GM19463 (cell line): ENCODE measurements at regions not wholly inside any gene's neighbourhood (a gene's known extent, or its start where the extent isn't known, plus 50 kb on each side); places are given as distances from the start of the nearest gene placed in this dataset.
A peak's percentile ranks its signal among the peaks of the same experiment; 100 is the strongest.

Experiments
- ATAC-seq: cut with Tn5 transposase; IDR thresholded peaks from one replicate; pipeline ENCODE4 v1.9.1; 2021; ENCODE audit warnings: mild to moderate bottlenecking, moderate library complexity; ENCODE audit not compliant: unreplicated experiment

DNA sequence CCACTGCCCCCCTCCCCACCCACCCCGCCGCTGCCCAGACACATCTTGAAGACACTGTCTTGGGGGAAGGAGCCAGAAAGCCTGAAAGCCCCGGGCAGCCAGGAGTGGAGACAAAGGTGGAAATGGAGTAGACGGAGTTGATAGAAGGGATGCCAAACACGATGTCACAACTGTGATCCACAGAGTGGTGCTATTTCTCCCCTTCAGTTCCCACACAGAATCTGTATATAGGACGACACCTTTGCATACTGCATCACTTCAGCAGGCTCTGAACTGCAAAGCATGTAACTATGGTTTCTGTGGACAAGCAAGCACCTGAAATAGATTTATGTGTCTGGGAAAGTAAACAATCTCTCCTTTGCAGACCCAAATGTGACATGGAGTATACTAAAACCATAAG, 56.4 kb upstream of the F13A1 start:
- ATAC-seq, result no peak

DNA sequence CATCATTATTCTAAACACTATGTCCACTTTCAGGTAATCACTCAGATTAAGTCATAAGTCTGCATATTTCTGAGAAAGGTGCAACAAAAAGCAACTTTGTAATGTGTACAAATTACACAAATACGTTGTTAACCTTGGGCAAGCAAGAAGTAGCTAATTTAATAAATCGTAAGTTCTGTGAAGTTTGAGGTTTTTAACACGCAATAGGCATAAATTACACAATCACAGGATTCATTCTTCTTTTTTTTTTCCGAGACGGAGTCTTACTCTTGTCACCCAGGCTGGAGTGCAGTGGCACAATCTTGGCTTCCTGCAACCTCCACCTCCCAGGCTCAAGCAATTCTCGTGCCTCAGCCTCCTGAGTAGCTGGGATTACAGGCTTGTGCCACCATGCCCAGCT, 57.2 kb upstream of the F13A1 start:
- no peak for ATAC-seq

DNA sequence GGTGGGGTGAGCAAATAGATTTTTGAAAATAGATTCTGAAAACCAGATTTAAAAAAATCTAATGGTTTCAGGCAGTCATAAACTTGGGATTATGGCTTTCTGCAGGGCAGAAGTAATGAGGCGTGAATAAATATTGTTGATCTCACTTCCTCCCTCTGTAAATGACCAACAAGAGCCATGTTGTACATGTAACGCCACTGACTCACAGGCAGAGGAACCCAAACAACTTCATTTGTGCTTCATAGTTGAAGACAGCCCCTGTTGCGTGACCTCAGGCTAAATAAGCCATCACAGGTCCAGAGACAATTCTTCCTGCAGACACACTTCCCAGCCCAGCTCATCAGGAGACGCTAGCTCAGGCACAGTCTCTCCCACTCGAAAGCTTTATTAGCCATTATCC, 59.1 kb upstream of the F13A1 start:
- peak; percentile 75 for ATAC-seq

DNA sequence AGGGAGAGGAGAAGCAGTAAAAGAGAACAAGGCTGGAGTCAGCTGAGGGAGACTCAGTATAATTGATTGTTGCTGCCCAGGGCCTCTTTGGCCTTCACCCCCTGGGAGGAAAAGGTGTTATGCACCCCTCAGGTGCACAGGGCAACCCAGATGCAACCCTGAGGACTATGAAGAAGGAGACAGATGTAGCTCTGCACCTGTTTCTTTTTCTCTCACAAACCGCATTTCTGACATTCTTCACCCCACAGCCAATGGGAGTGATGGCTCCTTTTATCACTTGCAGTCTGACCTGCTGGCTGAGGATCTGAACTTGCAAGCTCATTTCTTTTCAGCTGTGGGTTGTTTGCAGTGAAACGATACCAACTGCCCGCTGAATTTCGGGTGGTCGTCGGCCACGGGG, 64.1 kb upstream of the F13A1 start:
- no peak for ATAC-seq

DNA sequence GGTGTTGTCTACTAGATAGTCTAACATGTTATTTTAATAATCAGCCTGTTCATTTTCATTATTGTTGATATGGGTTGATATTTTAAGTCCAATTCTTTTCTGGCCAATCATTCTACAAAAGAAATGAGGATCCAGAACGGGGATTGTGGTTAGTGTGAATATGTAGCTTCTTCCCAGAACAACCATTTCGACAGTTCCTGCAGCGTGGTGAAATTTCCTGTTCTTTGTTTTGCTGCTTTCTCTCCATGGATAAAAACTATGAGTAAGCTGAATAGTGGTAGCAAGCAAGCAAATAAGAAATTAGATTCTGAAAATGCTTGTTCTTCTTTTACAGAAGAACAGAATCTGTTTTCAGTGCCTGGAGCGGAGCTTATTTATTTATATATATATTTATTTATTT, 65.5 kb upstream of the F13A1 start:
- ATAC-seq, result no peak

DNA sequence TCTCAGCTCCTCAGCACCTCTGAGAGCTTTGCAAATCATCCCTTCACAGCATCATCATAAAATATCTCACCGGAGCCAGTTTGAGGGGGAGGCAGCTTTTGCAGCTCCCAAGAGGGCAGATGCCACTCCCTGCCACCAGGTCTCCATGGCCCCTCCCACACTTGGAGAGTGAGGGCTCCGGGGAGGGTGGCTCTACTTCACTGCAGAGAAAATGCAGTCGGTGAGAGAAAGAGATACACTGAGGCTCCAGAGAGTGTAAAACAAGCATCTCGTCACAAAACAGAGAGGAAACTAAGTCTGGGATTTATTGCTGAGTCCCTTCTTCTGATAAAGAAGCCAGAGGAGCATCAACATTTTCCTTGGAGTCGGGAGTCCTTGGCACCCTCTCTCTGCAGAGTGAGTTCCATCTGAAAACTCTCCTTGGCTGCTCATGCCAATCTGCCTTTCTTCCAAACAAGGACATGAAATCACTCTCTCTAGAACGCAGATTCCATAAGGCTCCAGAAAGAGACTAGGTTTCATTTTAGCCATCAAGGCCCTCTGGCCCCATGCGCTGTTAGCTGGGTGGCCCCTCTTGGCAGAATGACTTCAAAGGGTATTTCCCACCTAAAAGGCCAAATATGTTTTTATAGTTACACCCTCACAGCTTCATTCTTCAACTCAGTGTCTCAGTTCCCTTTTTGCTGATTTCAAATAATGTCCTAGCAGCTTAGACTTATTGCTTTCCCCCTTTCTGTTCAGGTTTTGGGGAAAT, 70.6 kb upstream of the F13A1 start:
- peak; percentile 51 for ATAC-seq

DNA sequence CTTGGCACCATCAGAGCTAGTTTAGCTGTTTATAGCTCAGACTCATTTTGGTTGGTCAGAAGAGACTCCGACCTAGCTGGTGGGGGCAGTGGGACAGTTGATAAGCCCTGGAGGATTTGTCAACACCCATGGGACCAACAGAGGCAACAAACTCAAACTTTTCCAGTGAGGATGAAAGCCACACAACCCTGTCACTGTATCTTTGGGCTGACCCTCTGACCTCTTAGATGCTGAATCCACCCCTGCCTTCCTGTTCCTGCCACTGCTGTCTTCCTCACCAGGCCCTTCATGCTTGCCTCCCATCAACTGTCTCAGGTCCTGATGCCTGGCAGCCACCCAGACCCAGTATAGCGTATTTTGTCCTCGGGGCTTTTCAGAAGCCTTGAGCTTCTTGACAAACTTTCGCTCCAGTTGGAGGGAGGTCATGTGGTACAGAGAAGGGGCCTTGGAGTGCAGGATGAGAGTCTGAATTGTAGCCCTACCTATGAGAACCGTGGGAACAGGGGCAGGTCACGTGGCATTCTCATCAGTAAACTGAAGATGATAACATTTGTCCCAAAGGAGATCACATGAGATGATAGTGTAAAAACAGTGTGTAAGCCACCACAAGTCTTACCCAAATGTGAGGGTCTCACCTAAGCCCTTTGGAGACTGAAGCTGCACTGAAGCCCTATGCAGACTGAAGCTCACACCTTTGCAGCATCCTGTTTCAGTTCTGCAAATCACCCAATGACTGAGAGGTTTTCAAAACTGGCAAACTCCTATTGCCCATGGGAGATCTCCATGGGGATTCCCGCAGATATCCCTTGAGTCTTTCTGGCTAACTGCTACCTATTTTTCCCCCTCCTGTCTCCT, 72.0 kb upstream of the F13A1 start:
- peak; percentile 62 for ATAC-seq

DNA sequence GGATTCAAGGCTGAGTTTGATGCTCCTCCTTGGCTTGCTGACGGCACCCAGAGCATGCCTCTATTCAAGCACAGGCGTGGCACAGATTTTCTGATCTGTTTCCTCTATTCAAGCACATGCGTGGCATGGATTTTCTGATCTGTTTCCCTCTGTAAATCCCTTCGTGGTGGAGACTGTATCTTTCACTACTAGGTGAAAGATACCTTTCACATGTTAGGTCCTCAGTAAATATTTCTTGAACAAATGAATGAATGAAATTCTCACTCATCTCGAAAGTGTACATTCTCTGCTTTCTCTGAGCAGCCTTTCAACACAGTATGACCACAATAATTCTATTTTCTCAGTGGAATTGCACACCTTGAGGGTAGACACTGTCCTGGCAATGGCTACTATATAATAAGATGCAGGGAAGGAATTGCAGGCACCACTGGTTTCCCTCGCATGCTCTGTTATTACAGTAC, 72.6 kb upstream of the F13A1 start:
- peak; percentile 1 for ATAC-seq

DNA sequence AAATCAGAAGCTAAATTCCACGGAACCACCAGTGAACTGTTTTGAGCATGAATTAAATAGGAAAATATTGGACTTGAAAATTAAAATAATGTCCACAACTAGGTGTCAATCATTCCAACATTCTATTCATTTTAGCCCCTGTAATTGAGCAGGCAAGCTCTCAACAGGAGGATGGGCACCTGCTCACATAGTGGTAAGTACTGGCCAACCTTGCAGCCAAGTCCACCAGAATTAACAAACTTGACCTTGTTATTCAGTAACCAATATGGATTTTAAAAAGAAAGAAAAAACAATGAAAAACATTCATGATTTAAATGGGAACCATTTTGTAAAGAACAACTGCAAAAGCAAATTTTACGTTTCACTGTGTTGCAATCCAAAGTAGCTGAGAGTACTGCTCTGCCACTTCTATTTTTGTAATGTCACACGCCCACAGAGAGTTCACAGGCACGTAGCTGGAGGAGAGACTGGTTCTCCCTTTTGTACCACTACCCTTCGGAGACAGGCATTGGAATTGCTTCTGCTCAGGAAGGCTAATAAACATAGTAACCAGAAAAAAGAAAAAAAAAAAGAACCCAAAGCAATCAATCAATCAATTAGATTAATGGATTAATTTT, 75.2 kb upstream of the F13A1 start:
- ATAC-seq, result no peak

DNA sequence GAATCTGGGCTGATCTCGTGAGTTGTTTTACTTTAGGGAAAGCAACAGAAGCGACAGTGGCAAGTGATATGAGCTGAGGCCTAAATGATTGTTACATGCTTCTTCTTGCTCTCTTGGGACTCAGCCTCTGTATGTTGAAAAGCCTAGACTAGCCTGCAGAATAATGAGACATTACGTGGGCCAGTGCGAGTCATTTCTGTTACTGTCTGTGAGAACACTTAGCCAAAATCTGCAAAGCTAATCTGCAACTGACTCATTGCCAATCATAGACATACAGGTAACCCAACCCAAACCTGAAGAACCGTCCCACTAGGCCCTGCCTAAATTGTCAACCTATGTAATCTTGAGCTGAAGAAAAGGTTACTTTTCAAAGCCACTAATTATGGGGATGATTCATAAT, 77.4 kb upstream of the F13A1 start:
- peak; percentile 41 for ATAC-seq

DNA sequence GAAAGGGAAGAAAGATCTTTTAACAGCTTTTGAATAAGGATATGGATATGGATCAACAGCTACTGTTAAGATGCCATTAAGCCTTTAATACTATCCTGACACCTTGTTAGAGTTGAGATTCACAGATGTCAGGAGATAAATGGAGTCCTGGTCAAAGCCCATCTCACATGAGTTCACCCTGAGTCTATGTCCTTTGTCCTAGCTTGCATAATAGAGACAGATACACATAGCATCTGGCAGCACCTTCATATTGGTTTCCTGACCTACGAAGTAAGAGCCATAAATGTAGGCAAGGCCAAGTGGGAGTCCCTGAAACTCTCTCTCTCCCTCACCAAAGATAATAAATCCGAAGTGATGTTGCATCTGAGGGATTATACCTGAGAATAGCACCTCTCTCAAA, 79.1 kb upstream of the F13A1 start:
- ATAC-seq, result no peak

DNA sequence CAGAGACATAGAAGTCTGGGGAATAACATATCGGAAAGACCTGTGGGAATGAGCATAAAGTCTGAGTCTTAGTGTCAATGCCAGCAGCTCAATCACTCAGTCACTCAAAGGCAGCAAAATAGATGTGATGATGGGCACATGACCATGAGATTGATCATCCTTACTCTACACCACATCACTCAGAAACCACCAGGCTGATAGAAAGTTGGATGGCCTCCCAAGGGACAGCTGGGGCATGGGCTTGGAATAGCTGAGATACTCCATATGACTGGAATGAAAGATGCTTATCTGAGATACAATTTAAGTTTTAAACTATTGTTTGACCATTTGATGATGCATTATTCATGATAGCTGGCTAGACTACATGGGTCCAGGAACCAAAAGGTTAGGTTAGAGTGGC, 80.9 kb upstream of the F13A1 start:
- ATAC-seq, result no peak

DNA sequence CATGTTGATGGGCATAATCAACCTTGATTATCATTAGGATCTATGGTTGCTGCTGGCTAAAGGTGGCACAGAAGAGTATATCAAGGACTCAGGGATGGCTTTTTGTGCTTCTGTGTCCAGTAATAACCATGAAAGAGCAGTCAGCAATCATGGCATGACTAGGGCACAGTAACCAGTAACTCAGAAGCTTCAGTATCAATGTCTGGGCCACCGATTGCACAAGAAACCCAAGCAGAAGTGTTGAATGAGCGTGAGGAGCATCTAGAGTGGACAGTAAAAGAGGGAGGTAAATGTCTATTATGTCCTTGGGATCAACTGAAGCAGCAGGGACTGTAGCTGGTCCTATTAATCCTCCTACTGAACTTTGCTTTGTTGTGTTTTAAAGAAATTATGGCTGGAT, 81.5 kb upstream of the F13A1 start:
- no peak for ATAC-seq

DNA sequence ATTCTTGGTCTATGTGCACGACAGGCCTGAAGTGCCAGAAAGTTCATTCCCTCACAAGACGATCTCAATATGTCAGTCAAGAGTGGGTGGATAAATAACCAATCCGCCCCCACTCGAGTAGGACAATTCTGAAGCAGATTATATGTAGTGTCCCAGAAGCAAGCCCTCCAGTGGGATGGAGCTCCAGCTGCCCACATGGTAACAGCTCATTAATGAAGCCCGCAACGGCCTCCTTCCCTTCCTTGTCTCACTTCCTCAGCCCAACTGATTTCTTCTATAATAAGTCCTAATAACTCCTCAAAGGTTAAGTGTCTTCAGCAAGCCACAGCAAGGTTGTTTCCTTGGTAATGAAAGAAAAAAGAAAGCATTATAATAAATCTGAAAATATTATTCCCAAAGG, 82.1 kb upstream of the F13A1 start:
- no peak for ATAC-seq

DNA sequence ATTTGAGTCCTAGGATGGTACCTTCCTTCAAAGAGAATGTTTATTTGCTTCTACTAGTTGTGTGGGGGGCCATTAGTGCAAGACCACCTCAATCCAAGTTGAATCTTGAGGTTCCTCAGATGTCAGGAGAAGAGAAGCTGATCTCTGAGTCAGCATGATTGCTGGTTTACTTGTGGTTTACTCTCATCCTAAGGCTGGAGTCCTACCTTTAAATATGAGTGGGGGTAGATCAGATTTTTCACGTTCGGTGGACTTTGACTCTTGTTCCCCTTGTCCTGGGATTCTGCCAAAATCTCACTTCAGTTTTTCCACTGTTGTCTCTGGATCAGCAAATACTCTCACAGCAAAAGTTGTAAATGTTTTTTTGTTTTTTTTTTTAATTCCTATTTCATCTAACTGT, 84.6 kb upstream of the F13A1 start:
- ATAC-seq, result no peak

DNA sequence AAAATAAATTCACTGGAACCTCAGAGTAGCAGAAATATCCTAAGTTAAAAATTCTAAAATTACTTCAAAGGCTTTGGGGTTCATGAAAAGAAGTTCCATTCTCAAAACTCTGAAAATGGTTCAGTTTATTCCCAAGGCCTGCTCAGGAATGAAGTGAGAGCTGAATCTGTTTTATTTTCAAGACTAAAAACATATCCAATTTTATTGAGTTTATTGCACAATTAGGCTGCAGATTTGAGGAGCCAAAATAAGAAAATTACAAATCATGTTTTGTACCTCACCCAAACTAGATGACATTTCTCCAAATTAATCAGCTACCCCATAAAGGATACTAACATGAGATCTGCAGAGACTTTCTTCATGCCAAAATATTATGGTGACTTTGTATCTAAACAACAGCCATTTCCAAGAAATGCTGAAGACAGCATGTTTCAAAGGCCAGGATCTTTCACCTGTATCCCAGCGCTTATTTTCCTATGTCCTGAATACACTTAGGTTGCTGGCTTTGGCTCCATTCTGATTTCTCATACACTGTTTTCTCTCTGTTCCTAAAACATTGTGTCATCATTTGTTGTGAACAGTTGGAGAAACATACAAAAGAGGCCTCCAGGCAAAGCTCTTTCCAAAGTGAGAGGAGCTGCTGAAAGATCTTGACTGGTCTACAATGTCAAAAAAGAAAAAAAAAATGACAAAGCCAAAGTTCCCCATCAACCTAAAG, 85.7 kb upstream of the F13A1 start:
- no peak for ATAC-seq

DNA sequence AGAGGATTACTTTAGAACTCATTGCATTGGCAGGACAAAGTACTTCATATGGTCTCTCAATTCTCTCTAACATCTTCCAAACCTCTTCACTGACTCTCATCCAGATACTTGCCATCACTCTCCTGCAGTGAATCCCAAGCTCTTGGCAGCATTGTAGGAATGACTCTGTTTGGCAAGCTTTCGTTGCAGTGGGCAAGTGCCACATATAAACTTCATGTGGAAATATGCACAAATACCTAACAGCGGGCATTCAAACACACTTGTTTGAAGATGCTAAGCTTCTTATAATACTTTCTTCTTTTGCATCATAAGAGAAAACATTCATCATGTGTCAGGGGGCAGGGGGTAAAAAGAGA, 86.2 kb upstream of the F13A1 start:
- ATAC-seq, result no peak

DNA sequence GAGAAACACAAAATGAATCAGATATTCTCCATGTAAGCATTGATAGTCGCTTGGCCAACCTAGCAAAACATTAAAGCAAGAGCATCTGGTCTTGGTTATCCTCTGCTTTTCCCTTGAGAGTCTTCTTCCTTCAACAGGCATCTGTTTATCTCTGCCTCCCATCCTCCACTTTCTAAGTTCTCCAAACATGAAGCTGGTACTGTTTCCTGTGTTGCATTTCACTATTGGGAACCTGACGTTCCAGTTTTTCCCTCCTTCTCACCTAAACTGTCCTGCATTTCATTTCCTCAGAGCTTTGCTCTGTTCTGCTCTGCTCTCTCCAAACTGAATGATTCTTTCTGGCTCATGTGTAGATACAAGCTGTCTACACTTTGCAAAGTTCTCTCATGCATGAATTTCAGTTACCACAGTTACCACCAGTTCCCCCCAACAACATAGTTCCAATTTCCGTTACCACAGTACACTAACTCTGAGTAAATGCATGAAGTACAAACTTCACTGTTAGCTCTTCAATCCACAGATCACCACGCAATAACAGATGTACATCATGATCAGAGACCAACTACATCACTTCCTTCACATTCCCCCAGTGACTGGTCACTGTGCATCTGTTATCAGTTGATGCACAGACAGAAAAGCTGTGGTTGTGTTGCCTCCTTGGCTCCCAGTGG, 86.7 kb upstream of the F13A1 start:
- peak; percentile 95 for ATAC-seq

DNA sequence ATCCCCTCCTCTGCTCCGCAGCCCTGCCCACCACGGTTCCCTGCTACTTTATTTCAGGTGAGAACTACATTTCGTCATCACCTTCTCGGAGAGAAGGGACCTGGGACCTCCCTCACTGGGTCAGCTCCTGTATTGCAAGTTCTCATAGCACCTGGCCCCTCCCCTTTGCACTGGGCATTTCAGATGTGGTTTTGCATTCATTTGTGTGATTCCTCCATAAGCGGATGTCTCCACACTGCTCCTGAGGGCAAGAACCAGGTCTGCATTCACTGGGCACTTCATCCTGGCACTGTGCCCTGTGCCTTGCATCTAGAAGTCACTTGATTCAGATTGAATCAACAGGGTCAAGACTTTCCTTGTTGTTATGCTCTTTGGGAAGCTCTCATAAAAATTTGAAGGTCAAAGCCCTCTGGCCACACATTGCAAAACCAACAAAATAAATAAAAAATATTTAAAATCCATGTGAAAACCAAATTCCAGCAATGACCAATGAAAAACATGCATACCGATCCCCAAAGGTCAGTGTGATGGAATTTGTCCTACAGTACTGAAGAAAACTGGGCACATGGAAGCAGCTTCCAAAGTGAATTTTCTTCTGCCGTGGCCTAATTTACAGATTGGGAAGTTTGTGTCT, 89.1 kb upstream of the F13A1 start:
- no peak for ATAC-seq

DNA sequence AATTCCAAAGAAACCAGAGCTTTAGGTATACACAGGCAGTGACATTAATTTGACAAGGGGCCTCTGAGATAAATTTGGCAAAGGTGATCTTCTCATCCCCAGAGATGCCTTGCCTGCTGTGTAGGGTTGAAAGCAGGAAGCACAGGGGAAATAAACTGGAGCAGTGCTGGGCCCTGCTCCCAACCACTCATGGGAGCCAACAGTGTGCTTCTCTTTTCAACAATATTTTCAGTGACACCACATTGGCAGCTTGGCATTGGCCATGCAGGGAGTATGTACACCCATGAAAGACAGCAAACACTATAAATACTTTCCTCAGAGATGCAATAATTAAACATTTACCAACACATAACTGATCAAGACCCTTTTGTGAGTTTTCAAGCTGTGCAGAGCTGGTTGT, 90.7 kb upstream of the F13A1 start:
- no peak for ATAC-seq
